ENCODE measurements at regions not wholly inside any gene's neighbourhood (a gene's known extent, or its start where the extent isn't known, plus 50 kb on each side); places are given as distances from the start of the nearest gene placed in this dataset.

GRCh38 chr1:164949771-164950471 lies 390.9 kb downstream of the PBX1 start:
- no peak for DNase-seq (ENCODE audit: low read depth)

DNA sequence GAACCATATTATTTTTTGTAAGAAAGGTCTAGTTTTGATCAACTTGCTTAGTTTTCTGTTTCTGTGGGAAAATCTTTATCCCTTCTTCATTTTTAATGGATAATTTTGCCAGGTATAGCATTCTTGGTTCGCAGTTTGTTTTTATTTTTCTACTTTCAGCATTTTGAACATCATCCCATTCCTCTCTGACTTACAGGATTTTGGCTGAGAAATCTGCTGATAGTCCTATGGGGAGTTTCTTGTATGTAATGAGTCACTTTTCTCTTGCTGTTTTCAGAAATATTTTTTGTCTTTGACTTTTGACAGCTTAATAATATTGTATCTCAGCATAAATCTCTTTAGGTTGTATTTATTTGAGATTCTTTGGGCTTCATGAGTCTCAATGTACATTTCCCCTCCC lies 389.1 kb downstream of the PBX1 start:
- no peak for DNase-seq (ENCODE audit: low read depth)

DNA sequence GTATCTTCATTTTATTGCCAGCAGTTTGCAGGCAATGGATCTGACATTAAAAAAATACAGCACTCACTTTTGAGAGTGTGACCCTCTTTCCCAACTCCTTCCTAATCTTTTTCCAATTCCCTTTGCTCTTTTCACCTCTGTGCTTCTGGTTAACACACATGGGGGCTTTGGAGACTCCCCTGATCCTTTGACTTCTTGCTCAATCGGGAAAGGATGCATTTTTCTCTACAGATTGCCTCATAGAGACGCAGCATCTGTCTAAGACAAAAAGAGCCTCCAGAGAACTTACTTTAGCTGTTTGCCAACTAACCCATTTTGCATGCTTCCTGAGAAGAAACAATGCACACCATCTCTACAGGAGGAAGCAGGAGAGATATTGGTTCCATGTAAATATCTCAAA lies 378.3 kb downstream of the PBX1 start:
- no peak for DNase-seq (ENCODE audit: low read depth)

- DNase-seq (ENCODE audit: low read depth): no peak
Measured at GRCh38 chr1:164932580-164932979, 373.6 kb downstream of the PBX1 start.

DNA sequence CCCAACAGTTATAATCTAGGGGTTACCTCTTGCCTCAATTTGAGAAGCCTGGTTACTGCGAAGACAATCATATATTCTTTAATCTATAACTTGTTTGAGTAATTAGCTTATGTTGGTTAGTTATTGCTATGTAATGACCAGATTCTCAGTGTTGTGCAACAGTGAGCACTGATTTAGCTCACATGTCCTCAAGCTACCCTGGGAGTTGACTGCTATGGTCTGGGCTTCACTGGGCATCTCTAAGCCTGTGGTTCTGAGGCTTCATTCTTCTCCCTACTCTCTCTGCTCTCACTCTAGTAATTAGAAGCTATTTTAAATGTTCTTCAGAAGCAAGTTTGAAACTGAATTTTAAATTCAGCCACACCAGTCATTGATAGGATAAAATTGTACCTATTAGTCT lies 371.8 kb downstream of the PBX1 start:
- no peak for DNase-seq (ENCODE audit: low read depth)

DNA sequence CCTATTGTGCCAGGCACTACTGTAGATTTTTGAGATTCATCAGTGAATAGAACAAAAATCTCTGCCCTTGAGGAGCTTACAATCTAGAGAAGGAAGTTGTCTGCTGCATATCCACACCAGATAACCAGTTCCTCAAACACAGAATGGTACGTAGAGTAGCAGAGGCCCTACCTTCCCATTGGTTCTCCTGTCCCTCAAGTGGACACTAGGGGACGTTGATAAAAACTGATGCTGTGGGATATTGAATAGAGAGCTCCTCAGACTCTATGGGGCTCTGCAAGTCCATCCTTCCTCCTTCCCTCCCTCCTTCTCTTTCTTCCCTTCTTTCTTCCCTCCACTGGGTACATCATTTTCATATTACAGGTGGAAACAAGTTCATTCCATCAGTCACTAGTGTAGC lies 371.3 kb downstream of the PBX1 start:
- DNase-seq (ENCODE audit: low read depth): no peak

- no peak for DNase-seq (ENCODE audit: low read depth)
Measured at GRCh38 chr1:164928232-164928812, 369.3 kb downstream of the PBX1 start.

- DNase-seq (ENCODE audit: low read depth): no peak
Measured at GRCh38 chr1:164926107-164926506, 367.1 kb downstream of the PBX1 start.

- DNase-seq (ENCODE audit: low read depth): no peak
Measured at GRCh38 chr1:164922585-164922984, 363.6 kb downstream of the PBX1 start.

GRCh38 chr1:164921493-164921892 lies 362.5 kb downstream of the PBX1 start:
- DNase-seq (ENCODE audit: low read depth): no peak

DNA sequence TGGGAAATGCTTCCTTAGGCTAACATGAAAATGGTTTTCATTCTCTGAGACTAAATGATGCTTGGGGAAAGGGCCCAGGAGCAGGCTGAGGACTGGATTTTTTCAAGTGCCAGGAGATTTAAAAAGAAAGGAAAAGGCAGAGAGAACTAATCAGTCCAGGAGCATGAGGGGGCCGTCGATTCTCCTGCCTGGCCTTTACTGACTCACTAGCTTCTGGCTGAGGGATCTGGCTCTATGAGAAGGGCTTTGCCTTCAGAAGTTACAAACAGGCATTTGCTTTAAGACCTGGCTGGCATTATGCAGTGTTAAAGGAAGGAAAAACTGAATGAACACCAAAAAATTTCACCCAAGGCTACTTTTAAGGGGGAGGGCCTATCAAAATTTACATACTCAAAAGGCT lies 359.2 kb downstream of the PBX1 start:
- DNase-seq (ENCODE audit: low read depth): no peak

DNA sequence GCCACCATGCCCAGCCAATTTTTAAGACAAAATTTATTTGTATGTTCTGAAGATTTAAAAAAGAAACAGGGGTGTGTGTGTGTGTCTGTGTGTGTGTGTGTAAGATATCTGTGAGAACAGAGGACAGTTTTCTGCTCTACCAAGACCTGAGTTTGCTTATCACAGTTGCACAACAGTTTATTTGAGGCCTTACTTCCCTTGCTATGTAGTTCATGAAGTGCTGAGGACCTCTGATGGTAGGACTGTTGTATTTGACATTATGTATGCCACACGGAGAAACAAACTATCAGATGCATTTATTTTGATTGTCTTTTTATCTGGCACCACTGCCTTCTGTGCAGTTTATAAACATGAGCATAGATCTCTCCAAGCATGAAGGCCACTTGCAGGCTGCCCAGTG lies 355.2 kb downstream of the PBX1 start:
- DNase-seq (ENCODE audit: low read depth): peak; percentile 16

GRCh38 chr1:164912290-164912689 lies 353.3 kb downstream of the PBX1 start:
- no peak for DNase-seq (ENCODE audit: low read depth)

DNA sequence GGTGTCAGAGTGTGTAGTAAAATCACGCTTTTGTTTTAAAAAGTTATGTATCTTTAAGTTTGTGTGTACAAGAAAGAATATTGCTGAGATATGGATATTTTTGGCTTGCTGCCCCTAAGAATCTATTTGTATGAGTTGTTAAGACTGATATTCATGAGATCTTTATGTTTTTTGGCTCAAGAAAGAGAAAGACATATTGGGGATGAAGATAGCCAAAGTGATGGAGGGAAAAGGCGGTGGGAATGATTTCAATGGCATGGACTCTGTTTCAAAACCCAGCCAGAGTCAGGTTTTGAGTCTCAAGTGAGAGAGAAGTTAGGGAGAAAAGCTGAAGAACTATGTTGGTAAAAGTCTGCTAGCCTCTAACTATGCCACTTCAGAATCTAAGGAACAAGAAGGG lies 351.7 kb downstream of the PBX1 start:
- DNase-seq (ENCODE audit: low read depth): no peak

- DNase-seq (ENCODE audit: low read depth): no peak
Measured at GRCh38 chr1:164907666-164908065, 348.7 kb downstream of the PBX1 start.

- DNase-seq (ENCODE audit: low read depth): no peak
Measured at GRCh38 chr1:164905869-164906268, 346.9 kb downstream of the PBX1 start.

DNA sequence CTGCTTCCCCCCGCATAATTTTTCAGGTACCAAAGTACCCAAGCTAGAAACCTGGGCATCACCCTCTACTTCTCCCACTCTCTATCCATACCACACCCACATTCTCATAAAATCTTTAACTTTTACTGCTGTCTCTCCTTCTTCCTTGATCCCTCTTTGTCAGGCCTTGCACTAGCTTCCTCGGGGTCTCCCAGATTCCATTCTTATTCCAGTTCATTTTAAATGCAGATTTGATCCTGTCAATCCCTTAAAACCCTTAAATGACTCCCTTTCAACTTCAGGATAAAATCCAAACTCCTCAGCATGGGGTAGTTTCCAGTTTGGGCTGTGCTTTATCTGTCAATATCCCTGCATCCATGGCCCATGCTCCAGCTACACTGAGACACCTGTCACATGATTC lies 343.5 kb downstream of the PBX1 start:
- DNase-seq (ENCODE audit: low read depth): no peak

All from renal cortical epithelial cell (primary cell).